RWPE2 (cell line): ENCODE measurements at regions not wholly inside any gene's neighbourhood (a gene's known extent, or its start where the extent isn't known, plus 50 kb on each side); places are given as distances from the start of the nearest gene placed in this dataset.

Source experiments
- ATAC-seq: fragments of 200-7000 bp; cut with Tn5 transposase; 3 replicates; pipeline ENCODE4 v1.9.1; 2021; ENCODE audit warnings: low read depth
- DNase-seq: peaks from one replicate; pipeline ENCODE4 v3.0.0-alpha.2; 2020; ENCODE audit warnings: low spot score
- H3K27ac ChIP-seq: fragments of 450-650 bp; 2 replicates; pipeline ENCODE4 v1.5.1; 2017; ENCODE audit warnings: mild to moderate bottlenecking; ENCODE audit not compliant: poor library complexity, severe bottlenecking
- H3K27me3 ChIP-seq: fragments of 250-450 bp; sonication (Bioruptor Pico); 2 replicates; pipeline ENCODE4 v1.5.1; 2021; ENCODE audit warnings: mild to moderate bottlenecking, moderate library complexity; ENCODE audit not compliant: insufficient read depth, poor library complexity, severe bottlenecking
- H3K36me3 ChIP-seq: fragments of 250-450 bp; sonication (Bioruptor Pico); 2 replicates; pipeline ENCODE4 v1.5.1; 2020; ENCODE audit warnings: low read depth, mild to moderate bottlenecking, moderate library complexity
- H3K4me1 ChIP-seq: fragments of 250-450 bp; sonication (Bioruptor Pico); 2 replicates; pipeline ENCODE4 v1.5.1; 2021; ENCODE audit warnings: mild to moderate bottlenecking, moderate library complexity; ENCODE audit not compliant: insufficient read depth, poor library complexity, severe bottlenecking
- H3K4me3 ChIP-seq: fragments of 250-450 bp; sonication (Bioruptor Pico); 2 replicates; pipeline ENCODE4 v1.5.1; 2021; ENCODE audit warnings: mild to moderate bottlenecking, moderate library complexity; ENCODE audit not compliant: severe bottlenecking
- H3K9me3 ChIP-seq: fragments of 250-450 bp; sonication (Bioruptor Pico); 2 replicates; pipeline ENCODE4 v1.5.1; 2021; ENCODE audit warnings: mild to moderate bottlenecking, moderate library complexity; ENCODE audit not compliant: severe bottlenecking
- CTCF ChIP-seq: fragments of 450-650 bp; IDR thresholded peaks from one replicate; pipeline ENCODE4 v1.5.1; 2017; ENCODE audit warnings: mild to moderate bottlenecking, moderate library complexity; ENCODE audit not compliant: poor library complexity, severe bottlenecking

GRCh38 chr1:79667848-79668696 lies 661.5 kb upstream of the ADGRL4 start:
- no peak for TF ChIP-seq CTCF
- DNase-seq (no peak), ATAC-seq (no peak)
- no peaks in the 10 kb centered on the region for H3K9me3 ChIP-seq
- H3K27ac ChIP-seq = no peak overlapping the region
- H3K4me1 ChIP-seq = no peaks in the 10 kb centered on the region
- H3K4me3 ChIP-seq = no peak overlapping the region
- no peaks in the 10 kb centered on the region for H3K36me3 ChIP-seq
- H3K27me3 ChIP-seq = no peaks in the 10 kb centered on the region

GRCh38 chr1:79667166-79667565 lies 660.6 kb upstream of the ADGRL4 start:
- ATAC-seq = no peak
- Histone ChIP-seq H3K4me1 (no peaks in the 10 kb centered on the region), H3K36me3 (no peaks in the 10 kb centered on the region), H3K27ac (no peak overlapping the region), H3K9me3 (no peaks in the 10 kb centered on the region), H3K27me3 (no peaks in the 10 kb centered on the region), H3K4me3 (no peak overlapping the region)
- DNase-seq = no peak
- TF ChIP-seq CTCF = no peak

- no peak for ATAC-seq
- TF ChIP-seq CTCF = no peak
- no peak for DNase-seq
- Histone ChIP-seq H3K4me1 (no peaks in the 10 kb centered on the region), H3K9me3 (no peaks in the 10 kb centered on the region), H3K27ac (no peak overlapping the region), H3K4me3 (no peak overlapping the region), H3K27me3 (no peaks in the 10 kb centered on the region), H3K36me3 (no peaks in the 10 kb centered on the region)
These were observed 657.4 kb upstream of the ADGRL4 start for GRCh38 chr1:79663916-79664315.

- Histone ChIP-seq H3K4me1 (no peaks in the 10 kb centered on the region), H3K27me3 (no peaks in the 10 kb centered on the region), H3K36me3 (no peaks in the 10 kb centered on the region), H3K9me3 (no peaks in the 10 kb centered on the region), H3K4me3 (no peak overlapping the region), H3K27ac (no peak overlapping the region)
- ATAC-seq (no peak), DNase-seq (no peak)
- TF ChIP-seq CTCF = no peak
These were observed 656.1 kb upstream of the ADGRL4 start for GRCh38 chr1:79662596-79662995.

- no peaks in the 10 kb centered on the region for H3K36me3 ChIP-seq
- H3K27ac ChIP-seq = no peak overlapping the region
- no peaks in the 10 kb centered on the region for H3K9me3 ChIP-seq
- no peak for TF ChIP-seq CTCF
- H3K4me1 ChIP-seq = no peaks in the 10 kb centered on the region
- ATAC-seq (no peak), DNase-seq (no peak)
- no peak overlapping the region for H3K4me3 ChIP-seq
- H3K27me3 ChIP-seq = no peaks in the 10 kb centered on the region
These were observed 653.6 kb upstream of the ADGRL4 start for GRCh38 chr1:79660129-79660528.
